Putamen (tissue), 1 donor: ENCODE measurements at regions not wholly inside any gene's neighbourhood (a gene's known extent, or its start where the extent isn't known, plus 50 kb on each side); places are given as distances from the start of the nearest gene placed in this dataset.

ENCODE experiments used
- DNase-seq: peaks from one replicate; pipeline ENCODE4 v3.0.0-alpha.2; 2016; ENCODE audit warnings: low spot score

DNA sequence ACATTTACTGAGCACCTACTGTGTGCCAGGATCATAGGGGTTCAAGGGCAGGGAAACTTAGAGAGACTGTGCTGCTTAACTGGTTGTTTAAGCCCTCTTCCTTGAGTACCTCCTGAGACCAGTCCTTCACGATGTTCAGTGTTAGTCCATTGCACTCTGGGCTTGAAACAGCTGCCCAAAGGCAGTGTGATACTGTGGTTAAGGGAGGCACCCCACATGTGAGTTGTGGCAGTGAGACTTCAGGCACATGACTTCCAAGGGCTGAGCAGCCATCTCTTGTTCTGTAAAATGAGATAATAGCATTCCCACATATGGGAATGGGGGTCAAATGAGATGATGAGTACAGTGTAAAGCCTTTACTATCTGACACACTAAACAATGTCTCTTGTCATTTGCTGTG lies 75.1 kb downstream of the LINGO1 start:
- DNase-seq, result no peak

GRCh38 chr15:77557144-77557543 lies 75.6 kb downstream of the LINGO1 start:
- DNase-seq, result no peak

GRCh38 chr15:77556622-77557021 lies 76.1 kb downstream of the LINGO1 start:
- no peak for DNase-seq

DNA sequence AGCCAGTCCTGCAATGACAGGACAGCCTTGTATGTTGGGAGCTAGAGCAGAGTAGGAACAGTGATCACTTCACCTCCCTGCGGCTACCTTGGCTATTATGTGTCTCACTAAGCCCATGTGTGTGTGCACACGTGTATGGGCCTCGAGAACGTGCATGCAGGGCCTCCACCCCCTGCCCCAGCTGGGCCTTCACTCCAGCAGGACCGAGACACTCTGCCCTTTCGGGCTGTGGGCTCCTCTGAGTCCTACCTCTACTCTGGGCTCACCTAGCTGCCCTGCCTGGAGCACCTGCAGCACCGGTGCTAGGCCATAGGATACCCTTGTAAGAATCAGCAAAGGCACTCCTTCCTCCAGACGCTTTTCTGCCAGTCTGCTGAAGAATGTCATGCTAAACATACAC lies 77.5 kb downstream of the LINGO1 start:
- no peak for DNase-seq

DNA sequence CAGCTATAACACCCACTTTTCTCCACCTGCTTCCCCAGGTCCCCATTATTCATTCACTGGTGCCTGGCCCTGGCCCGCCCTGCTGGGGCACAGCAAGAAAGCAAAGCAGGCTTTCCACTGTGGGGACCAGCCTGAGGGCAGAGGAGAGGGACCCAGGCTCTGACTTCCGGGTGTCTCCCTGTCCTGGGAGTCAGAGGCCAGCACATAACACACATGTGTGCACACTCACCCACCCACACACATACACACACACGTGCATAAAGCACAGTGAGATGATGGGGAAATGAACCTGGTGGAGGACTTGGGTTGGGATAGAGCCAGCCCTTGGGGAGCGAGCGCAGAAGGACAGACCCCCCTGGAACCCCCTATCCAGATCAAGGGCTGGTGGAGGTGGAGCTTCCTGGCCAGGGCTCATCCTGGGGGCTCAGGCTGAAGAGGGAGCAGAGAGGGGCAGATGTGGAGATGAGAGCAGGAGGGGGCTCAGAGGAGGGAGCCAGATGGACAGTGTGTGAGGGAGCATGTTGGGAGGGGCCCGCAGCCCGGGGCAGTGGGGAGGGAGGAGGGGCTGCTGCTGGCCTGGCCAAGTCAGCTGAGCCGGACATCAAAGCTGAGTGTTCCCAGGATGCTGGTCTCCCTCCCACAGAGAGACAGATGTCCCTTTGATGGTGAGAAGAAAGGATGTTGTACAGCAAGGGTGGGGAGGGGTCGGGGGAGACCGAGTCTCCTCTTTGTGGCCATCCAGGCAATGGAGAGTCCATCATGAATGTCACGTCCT lies 78.2 kb downstream of the LINGO1 start:
- DNase-seq, result peak; percentile 91

DNA sequence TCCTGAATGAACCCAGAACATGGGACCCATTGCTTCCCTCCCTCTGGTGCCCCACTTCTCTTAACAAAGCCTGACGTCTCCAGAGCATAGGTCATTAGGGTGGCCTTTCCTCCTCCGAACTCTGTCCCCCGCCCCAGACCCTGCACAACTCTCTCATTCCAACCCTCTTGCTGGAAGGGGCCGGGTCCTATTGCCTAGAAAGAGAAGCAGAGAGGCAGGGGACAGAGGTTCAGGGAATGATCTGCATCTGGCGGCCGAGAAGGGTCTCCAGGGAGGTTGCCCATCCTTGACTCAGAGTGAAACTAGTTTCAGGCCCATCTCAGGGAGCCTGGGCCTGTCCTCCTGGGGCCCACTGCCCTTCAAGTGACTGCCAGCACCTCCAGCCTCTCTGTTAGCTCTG lies 79.0 kb downstream of the LINGO1 start:
- DNase-seq, result no peak

- DNase-seq, result no peak
Observed at GRCh38 chr15:77553257-77553656, 79.5 kb downstream of the LINGO1 start.

GRCh38 chr15:77552066-77552465 lies 80.6 kb downstream of the LINGO1 start:
- no peak for DNase-seq

DNA sequence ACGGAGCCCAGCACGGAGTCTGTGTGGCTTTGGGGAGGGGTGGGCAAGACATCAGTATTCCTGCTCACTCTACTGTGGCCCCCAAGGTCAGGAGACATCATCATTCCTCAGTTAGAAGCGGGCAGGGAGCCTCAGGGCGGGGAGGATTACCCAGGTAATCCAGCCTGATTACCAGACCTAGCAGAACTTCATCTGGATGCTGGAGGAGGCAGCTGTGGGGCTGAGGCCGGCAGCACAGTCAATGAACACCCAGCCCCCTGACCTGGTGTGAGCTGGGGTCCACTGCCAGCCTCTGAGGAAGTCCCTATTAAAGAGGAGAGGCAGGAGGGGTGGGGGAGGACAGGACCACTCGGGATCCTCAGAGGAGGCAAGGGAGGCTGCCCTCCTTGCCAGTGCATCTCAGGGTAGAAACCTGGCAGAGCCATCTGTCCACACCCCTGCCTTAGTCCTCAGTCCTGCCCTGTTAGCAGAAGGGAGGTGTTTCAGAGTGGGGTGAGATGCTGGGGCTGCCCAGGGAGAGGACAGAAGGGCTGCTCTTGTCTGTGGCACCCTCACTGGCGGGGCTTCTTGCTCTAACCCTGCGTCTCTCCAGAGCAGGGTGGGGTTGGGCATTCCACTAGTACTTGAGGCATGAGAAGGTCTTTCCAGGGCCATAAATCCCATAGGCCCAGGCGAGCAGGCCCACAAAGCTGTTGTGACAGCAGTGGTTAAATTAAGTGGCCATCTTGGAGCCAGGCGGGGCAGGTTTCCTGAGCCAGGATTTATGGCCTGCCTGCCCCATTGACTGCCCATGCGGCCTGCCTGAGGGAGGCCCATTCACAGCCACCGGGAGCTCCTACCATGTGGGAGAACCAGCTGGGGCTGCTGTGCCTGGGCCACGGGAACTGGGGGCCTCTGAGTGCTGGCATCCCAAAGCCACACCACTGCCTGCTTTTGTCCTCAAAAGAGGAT lies 82.1 kb downstream of the LINGO1 start:
- DNase-seq, result no peak

- no peak for DNase-seq
Observed at GRCh38 chr15:77549576-77550288, 83.0 kb downstream of the LINGO1 start.

GRCh38 chr15:77548589-77549557 lies 83.8 kb downstream of the LINGO1 start:
- no peak for DNase-seq

- no peak for DNase-seq
Observed at GRCh38 chr15:77547801-77548588, 84.7 kb downstream of the LINGO1 start.

DNA sequence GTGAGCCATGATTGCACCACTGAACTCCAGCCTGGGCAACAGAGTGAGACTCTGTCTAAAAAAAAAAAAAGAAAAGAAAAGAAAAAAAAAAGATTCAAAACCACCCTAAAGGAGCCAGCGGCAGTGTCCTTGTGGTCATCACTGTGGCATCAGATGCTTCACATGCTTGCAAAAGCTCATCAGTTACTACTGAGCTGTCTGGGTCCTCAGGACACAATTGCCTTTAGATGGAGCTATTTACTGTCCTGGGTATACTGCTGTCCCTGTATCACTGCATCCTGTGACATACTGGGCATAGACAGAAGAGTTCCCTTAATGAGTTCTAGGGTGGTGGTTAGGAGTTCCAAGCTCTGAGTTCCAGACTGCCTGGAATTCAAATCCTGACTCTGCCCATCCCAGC lies 85.8 kb downstream of the LINGO1 start:
- no peak for DNase-seq

GRCh38 chr15:77546050-77546501 lies 86.6 kb downstream of the LINGO1 start:
- DNase-seq, result no peak

DNA sequence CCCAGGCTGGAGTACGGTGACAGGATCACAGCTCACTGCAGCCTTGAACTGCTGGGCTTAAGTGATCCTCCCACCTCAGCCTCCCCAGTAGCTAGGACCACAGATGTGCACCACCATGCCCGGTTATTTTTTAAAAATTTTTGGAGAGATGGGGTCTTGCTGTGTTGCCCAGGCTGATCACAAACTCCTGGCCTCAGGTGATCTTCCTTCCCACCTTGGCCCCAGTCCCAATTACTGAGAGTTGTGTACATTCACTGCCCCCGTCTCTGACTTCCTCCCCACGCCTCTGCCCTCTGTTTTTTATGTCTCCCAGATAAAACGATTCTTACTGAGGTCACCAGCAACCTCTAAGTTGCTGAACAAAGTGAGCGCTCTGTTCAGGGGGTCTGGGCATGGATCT lies 87.7 kb downstream of the LINGO1 start:
- no peak for DNase-seq

- no peak for DNase-seq
Observed at GRCh38 chr15:77544162-77544561, 88.5 kb downstream of the LINGO1 start.

GRCh38 chr15:77543159-77543882 lies 89.4 kb downstream of the LINGO1 start:
- peak; percentile 89 for DNase-seq

DNA sequence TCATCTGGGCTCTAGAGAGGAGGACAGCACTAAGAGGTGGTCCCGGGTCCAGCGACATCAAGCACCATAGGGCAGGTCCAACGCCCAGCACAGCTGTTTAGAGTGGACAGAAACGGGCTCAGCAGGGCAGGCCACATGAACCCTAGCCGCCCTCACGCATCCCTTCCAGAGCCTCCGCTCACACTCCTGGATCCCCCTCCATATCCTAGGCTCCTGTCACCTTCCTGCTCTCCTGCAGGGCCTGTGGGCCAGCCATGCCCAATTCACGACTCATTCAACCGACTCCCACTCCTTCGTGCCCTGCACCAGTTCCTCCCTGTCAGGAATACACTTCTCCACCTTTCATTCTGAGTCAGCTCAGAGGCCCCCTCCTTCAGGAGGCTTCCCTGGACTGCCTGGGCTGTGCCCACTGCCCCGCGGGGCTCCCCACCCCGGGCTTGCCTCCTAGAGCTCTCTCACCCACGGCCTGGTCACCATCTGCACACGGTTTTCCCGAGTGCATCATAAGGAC lies 90.2 kb downstream of the LINGO1 start:
- DNase-seq, result no peak

DNA sequence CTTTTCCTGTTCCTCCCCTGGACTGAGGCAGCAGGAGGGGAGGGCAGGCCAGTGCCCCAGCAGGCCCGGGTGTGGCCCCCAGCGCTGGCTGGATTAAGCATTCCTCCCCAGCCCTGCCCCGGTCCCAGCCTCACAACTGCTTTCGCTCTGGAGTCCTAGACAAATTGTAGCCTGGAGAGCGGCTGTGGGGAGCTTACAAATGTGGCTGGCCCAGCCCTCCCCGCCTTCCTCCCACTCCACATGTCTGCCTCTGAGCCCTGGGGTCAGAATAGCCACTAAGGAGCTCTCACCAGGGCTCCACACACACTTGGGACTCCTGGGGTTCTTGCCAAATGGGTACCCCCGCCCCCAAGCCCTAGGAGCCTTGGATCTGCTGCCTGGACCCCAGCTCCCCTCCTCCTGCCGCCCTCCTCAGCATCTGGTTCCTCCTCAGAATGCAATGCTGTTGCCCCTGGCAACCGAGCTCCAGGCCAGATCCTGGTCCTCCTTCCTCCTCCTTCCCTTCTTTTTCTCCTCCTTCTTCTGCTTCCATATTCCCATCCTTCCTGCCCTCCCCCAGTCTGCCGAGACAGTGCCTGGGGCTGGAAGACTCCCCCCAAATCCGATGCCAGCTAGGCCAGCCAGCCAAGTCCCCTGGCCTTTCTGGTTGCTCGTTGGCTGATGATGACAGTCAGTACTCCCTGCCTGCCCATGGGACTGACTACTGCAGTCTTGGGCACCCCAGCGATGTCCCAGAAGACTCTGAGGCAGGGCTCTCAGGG lies 91.1 kb downstream of the LINGO1 start:
- DNase-seq, result no peak
